AG09309 (cell line): ENCODE measurements at regions not wholly inside any gene's neighbourhood (a gene's known extent, or its start where the extent isn't known, plus 50 kb on each side); places are given as distances from the start of the nearest gene placed in this dataset.

Source experiments
- DNase-seq: peaks from one replicate; pipeline ENCODE4 v3.0.0-alpha.2; 2010; ENCODE audit warnings: low read depth
- H3K4me3 ChIP-seq: 2 replicates; pipeline ENCODE4 v1.5.1; 2011; ENCODE audit warnings: mild to moderate bottlenecking, low read depth, low read length, moderate library complexity; ENCODE audit not compliant: control insufficient read depth
- TF ChIP-seq, protein P1 (sequence below): IDR thresholded peaks from 2 replicates; pipeline ENCODE4 v1.5.1; 2011; ENCODE audit warnings: mild to moderate bottlenecking, low read depth, low read length, inconsistent platforms; ENCODE audit not compliant: insufficient read depth, control insufficient read depth; ENCODE audit errors: missing control alignments

DNA sequence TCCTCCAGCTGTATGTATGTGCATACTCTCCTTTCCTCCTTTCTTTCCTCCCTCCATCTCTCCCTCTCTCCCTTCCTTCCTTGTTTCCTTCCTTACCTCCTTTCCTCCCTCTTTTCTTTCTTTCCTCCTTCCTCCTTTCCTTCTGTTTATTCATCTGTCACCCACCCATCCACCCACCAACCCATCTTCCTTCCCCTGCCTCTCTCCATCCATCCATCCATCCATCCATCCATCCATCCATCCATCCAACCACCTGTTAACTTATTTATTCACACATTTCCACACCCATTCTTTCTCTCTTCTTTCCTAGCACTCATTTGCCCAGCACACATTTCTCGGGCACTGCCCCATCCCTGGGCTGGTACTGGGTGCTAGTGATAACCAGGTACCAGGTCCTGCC is 443.9 kb downstream of the MIAT start:
- H3K4me3 ChIP-seq, result no peak overlapping the region
- TF ChIP-seq, protein P1, sequence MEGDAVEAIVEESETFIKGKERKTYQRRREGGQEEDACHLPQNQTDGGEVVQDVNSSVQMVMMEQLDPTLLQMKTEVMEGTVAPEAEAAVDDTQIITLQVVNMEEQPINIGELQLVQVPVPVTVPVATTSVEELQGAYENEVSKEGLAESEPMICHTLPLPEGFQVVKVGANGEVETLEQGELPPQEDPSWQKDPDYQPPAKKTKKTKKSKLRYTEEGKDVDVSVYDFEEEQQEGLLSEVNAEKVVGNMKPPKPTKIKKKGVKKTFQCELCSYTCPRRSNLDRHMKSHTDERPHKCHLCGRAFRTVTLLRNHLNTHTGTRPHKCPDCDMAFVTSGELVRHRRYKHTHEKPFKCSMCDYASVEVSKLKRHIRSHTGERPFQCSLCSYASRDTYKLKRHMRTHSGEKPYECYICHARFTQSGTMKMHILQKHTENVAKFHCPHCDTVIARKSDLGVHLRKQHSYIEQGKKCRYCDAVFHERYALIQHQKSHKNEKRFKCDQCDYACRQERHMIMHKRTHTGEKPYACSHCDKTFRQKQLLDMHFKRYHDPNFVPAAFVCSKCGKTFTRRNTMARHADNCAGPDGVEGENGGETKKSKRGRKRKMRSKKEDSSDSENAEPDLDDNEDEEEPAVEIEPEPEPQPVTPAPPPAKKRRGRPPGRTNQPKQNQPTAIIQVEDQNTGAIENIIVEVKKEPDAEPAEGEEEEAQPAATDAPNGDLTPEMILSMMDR, result no peak
- no peak for DNase-seq

DNA sequence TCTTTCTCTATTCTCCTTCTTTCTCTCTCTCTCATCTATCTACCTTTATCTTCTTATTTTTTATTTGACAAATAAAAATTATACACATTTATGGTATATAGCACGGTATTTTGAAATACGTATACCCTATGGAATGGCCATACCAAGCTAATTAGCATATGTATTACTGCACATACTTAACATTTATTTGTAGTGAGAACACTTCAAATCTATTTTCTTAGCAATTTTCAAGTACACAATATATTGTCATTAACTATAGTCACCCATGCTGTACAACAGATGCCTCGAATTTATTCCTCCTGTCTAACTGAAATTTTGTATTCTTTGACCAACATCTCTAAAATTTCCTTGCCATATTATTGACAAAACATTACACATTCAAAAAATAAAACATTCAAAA is 447.1 kb downstream of the MIAT start:
- TF ChIP-seq, protein P1, result no peak
- no peak for DNase-seq
- H3K4me3 ChIP-seq, result no peak overlapping the region

DNA sequence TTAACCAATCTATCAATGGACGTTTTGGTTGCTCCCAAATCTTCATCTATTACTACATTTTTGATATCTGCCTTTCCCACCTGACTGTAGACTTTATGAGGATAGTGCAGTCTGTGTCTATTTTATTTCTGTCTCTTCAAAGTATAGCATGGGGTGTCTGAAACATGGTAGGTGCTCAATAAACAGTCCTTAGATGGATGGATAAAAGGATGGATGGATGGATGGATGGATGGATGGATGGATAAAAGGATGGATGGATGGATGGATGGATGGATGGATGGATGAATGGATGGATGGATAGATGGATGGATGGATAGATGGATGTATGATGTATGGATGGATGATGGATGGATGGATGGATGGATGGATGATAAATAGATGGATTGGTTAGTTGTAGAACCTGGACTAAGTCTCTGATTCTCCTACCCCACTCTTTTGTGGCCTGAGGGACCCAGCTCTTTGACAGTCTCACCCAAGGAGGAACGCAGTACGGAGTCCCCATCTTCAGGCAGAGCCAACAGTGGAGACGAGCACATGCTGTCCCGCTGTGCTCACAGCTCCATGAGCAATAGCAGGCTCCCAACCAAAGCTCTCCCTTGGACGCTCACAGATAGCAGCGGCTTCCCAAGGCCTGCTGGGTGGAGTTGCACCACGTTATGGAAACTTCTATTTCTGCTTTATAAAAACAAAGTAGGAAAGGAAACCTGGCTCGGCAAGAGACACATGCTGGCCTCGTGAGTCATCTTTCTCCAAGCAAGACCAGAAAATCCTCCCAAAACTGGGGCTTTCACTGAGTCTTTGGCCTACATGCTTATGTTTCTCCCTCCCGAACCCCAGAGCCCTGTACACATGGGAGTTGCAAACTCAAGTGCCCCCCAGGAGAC is 448.0 kb downstream of the MIAT start:
- TF ChIP-seq, protein P1, result no peak
- DNase-seq, result peak; percentile 80

GRCh38 chr22:27106985-27107384 is 449.6 kb downstream of the MIAT start:
- DNase-seq, result no peak
- H3K4me3 ChIP-seq, result no peak overlapping the region
- TF ChIP-seq, protein P1, result no peak

More for the DNA sequence above, 448.0 kb downstream of the MIAT start:
- H3K4me3 ChIP-seq, result no peak overlapping the region

GRCh38 chr22:27107386-27107785 is 450.0 kb downstream of the MIAT start:
- DNase-seq, result no peak
- no peak overlapping the region for H3K4me3 ChIP-seq
- TF ChIP-seq, protein P1, result no peak

DNA sequence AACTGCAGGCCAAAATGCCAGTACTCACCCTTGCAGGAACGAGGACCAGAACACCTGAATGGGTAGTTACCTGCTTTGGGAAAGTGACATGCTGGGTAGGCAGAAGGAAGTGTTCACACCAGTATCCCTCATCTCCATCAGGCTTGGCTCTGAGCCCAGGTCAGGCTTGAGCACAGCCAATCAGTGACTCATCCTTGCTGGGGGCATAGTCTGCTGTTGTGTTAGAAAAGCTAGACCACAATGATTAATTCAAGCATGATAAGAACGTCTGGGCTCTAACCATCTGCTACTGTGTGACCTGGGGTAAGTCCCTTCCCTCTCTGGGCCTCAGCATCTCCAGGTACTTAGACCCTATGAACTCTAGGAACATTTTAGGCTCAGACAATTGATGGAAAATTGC is 450.4 kb downstream of the MIAT start:
- no peak overlapping the region for H3K4me3 ChIP-seq
- TF ChIP-seq, protein P1, result no peak
- DNase-seq, result peak; percentile 79
